ENCODE measurements at regions not wholly inside any gene's neighbourhood (a gene's known extent, or its start where the extent isn't known, plus 50 kb on each side); places are given as distances from the start of the nearest gene placed in this dataset.
A peak's percentile ranks its signal among the peaks of the same experiment; 100 is the strongest.

- Histone ChIP-seq H3K9ac (ENCODE audit: low read depth, low read length, poor library complexity) (no peak overlapping the region), H3K18ac (ENCODE audit: low read length) (no peak overlapping the region), H3K23ac (ENCODE audit: low read depth, low read length, poor library complexity) (no peak overlapping the region), H3K4me1 (ENCODE audit: control insufficient read depth in 2 of 2, insufficient read depth in 1 of 2, low read depth in 1 of 2, low read length in 2 of 2) (no peaks in the 10 kb centered on the region), H3K27me3 (ENCODE audit: control insufficient read depth in 3 of 3, insufficient read depth in 3 of 3, low read depth in 1 of 3, low read length in 3 of 3) (peaks cover 0 to 13% (median 0%) of the 10 kb centered on the region in 3 experiments), H2BK12ac (ENCODE audit: low read length) (no peak overlapping the region), H2AK5ac (ENCODE audit: low read depth, low read length) (peak overlapping the region; percentile 58), H3K79me1 (ENCODE audit: low read depth, low read length) (no peaks in the 10 kb centered on the region), H2BK5ac (ENCODE audit: low read length) (no peak overlapping the region), H3K4me2 (ENCODE audit: insufficient read depth, low read length, poor library complexity, severe bottlenecking) (no peak overlapping the region), H2BK120ac (ENCODE audit: low read depth, low read length) (no peak overlapping the region), H2AFZ (ENCODE audit: low read length) (no peak overlapping the region), H3K14ac (ENCODE audit: low read length) (no peak overlapping the region), H3K4me3 (ENCODE audit: low read length in 2 of 2) (no peak overlapping the region), H3K4ac (ENCODE audit: low read length) (no peak overlapping the region), H4K91ac (ENCODE audit: low read depth, low read length, poor library complexity) (no peak overlapping the region), H3K36me3 (replicated peaks in 1 of 2; ENCODE audit: control insufficient read depth in 2 of 2, insufficient read depth in 2 of 2, low read length in 2 of 2) (no peaks in the 10 kb centered on the region), H2BK15ac (ENCODE audit: low read length) (no peak overlapping the region), H3K9me3 (replicated peaks in 1 of 2; ENCODE audit: control insufficient read depth in 2 of 2, insufficient read depth in 1 of 2, low read depth in 1 of 2, low read length in 2 of 2) (no peaks in the 10 kb centered on the region), H3K27ac (replicated peaks; ENCODE audit: low read length) (no peak overlapping the region), H4K8ac (ENCODE audit: low read depth, low read length) (no peak overlapping the region)
- no CpG with 5 or more reads among the region's 7 CpGs for WGBS, 2 donors (ENCODE audit: extremely low coverage in 2 of 2, insufficient read length in 2 of 2, insufficient replicate concordance in 1 of 2)
- no peak for DNase-seq (ENCODE audit: low spot score)
Observed at GRCh38 chr2:240223631-240224030, 83.2 kb upstream of the OTOS start.

- Histone ChIP-seq H2BK120ac (ENCODE audit: low read depth, low read length) (no peak overlapping the region), H3K23ac (ENCODE audit: low read depth, low read length, poor library complexity) (no peak overlapping the region), H3K4me1 (ENCODE audit: control insufficient read depth in 2 of 2, insufficient read depth in 1 of 2, low read depth in 1 of 2, low read length in 2 of 2) (no peaks in the 10 kb centered on the region), H3K36me3 (replicated peaks in 1 of 2; ENCODE audit: control insufficient read depth in 2 of 2, insufficient read depth in 2 of 2, low read length in 2 of 2) (no peaks in the 10 kb centered on the region), H2AK5ac (ENCODE audit: low read depth, low read length) (no peak overlapping the region), H3K9ac (ENCODE audit: low read depth, low read length, poor library complexity) (no peak overlapping the region), H3K9me3 (replicated peaks in 1 of 2; ENCODE audit: control insufficient read depth in 2 of 2, insufficient read depth in 1 of 2, low read depth in 1 of 2, low read length in 2 of 2) (peaks cover 4% of the 10 kb centered on the region in 2 donors), H3K79me1 (ENCODE audit: low read depth, low read length) (no peaks in the 10 kb centered on the region), H3K18ac (ENCODE audit: low read length) (no peak overlapping the region), H2BK5ac (ENCODE audit: low read length) (no peak overlapping the region), H3K27ac (replicated peaks; ENCODE audit: low read length) (no peak overlapping the region), H2BK12ac (ENCODE audit: low read length) (no peak overlapping the region), H3K4ac (ENCODE audit: low read length) (no peak overlapping the region), H4K8ac (ENCODE audit: low read depth, low read length) (no peak overlapping the region), H2AFZ (ENCODE audit: low read length) (peak overlapping the region; percentile 37), H2BK15ac (ENCODE audit: low read length) (no peak overlapping the region), H4K91ac (ENCODE audit: low read depth, low read length, poor library complexity) (no peak overlapping the region), H3K4me3 (ENCODE audit: low read length in 2 of 2) (no peak overlapping the region), H3K14ac (ENCODE audit: low read length) (no peak overlapping the region), H3K27me3 (ENCODE audit: control insufficient read depth in 3 of 3, insufficient read depth in 3 of 3, low read depth in 1 of 3, low read length in 3 of 3) (peaks cover 0 to 10% (median 0%) of the 10 kb centered on the region in 3 experiments), H3K4me2 (ENCODE audit: insufficient read depth, low read length, poor library complexity, severe bottlenecking) (no peak overlapping the region)
- no peak for DNase-seq (ENCODE audit: low spot score)
- WGBS, 2 donors (ENCODE audit: extremely low coverage in 2 of 2, insufficient read length in 2 of 2, insufficient replicate concordance in 1 of 2) = no CpG with 5 or more reads among the region's 5 CpGs
Observed at GRCh38 chr2:240224676-240225075, 84.2 kb upstream of the OTOS start.

- Histone ChIP-seq H3K4me2 (ENCODE audit: insufficient read depth, low read length, poor library complexity, severe bottlenecking) (no peak overlapping the region), H2BK5ac (ENCODE audit: low read length) (no peak overlapping the region), H3K79me1 (ENCODE audit: low read depth, low read length) (no peaks in the 10 kb centered on the region), H2BK15ac (ENCODE audit: low read length) (no peak overlapping the region), H3K9ac (ENCODE audit: low read depth, low read length, poor library complexity) (no peak overlapping the region), H3K36me3 (replicated peaks in 1 of 2; ENCODE audit: control insufficient read depth in 2 of 2, insufficient read depth in 2 of 2, low read length in 2 of 2) (no peaks in the 10 kb centered on the region), H2AFZ (ENCODE audit: low read length) (peak overlapping the region; percentile 37), H2BK120ac (ENCODE audit: low read depth, low read length) (no peak overlapping the region), H3K18ac (ENCODE audit: low read length) (no peak overlapping the region), H3K14ac (ENCODE audit: low read length) (no peak overlapping the region), H3K23ac (ENCODE audit: low read depth, low read length, poor library complexity) (no peak overlapping the region), H3K27ac (replicated peaks; ENCODE audit: low read length) (no peak overlapping the region), H3K27me3 (ENCODE audit: control insufficient read depth in 3 of 3, insufficient read depth in 3 of 3, low read depth in 1 of 3, low read length in 3 of 3) (peaks cover 0 to 6% (median 0%) of the 10 kb centered on the region in 3 experiments), H3K4me1 (ENCODE audit: control insufficient read depth in 2 of 2, insufficient read depth in 1 of 2, low read depth in 1 of 2, low read length in 2 of 2) (no peaks in the 10 kb centered on the region), H4K91ac (ENCODE audit: low read depth, low read length, poor library complexity) (no peak overlapping the region), H3K4me3 (ENCODE audit: low read length in 2 of 2) (no peak overlapping the region), H2AK5ac (ENCODE audit: low read depth, low read length) (no peak overlapping the region), H3K9me3 (replicated peaks in 1 of 2; ENCODE audit: control insufficient read depth in 2 of 2, insufficient read depth in 1 of 2, low read depth in 1 of 2, low read length in 2 of 2) (peaks cover 8 to 9% of the 10 kb centered on the region in 2 donors), H4K8ac (ENCODE audit: low read depth, low read length) (no peak overlapping the region), H2BK12ac (ENCODE audit: low read length) (no peak overlapping the region), H3K4ac (ENCODE audit: low read length) (no peak overlapping the region)
- no peak for DNase-seq (ENCODE audit: low spot score)
- no CpG with 5 or more reads among the region's 4 CpGs for WGBS, 2 donors (ENCODE audit: extremely low coverage in 2 of 2, insufficient read length in 2 of 2, insufficient replicate concordance in 1 of 2)
Observed at GRCh38 chr2:240225131-240225530, 84.7 kb upstream of the OTOS start.

GRCh38 chr2:240225660-240226475 lies 85.4 kb upstream of the OTOS start:
- Histone ChIP-seq H3K9me3 (replicated peaks in 1 of 2; ENCODE audit: control insufficient read depth in 2 of 2, insufficient read depth in 1 of 2, low read depth in 1 of 2, low read length in 2 of 2) (peaks cover 8 to 9% of the 10 kb centered on the region in 2 donors), H2BK120ac (ENCODE audit: low read depth, low read length) (no peak overlapping the region), H3K27ac (replicated peaks; ENCODE audit: low read length) (no peak overlapping the region), H3K4me1 (ENCODE audit: control insufficient read depth in 2 of 2, insufficient read depth in 1 of 2, low read depth in 1 of 2, low read length in 2 of 2) (no peaks in the 10 kb centered on the region), H3K18ac (ENCODE audit: low read length) (no peak overlapping the region), H2BK15ac (ENCODE audit: low read length) (no peak overlapping the region), H3K36me3 (replicated peaks in 1 of 2; ENCODE audit: control insufficient read depth in 2 of 2, insufficient read depth in 2 of 2, low read length in 2 of 2) (no peaks in the 10 kb centered on the region), H2AFZ (ENCODE audit: low read length) (no peak overlapping the region), H4K8ac (ENCODE audit: low read depth, low read length) (no peak overlapping the region), H3K9ac (ENCODE audit: low read depth, low read length, poor library complexity) (no peak overlapping the region), H2AK5ac (ENCODE audit: low read depth, low read length) (peak overlapping the region; percentile 2), H3K14ac (ENCODE audit: low read length) (no peak overlapping the region), H3K4ac (ENCODE audit: low read length) (no peak overlapping the region), H2BK12ac (ENCODE audit: low read length) (no peak overlapping the region), H3K27me3 (ENCODE audit: control insufficient read depth in 3 of 3, insufficient read depth in 3 of 3, low read depth in 1 of 3, low read length in 3 of 3) (peaks cover 0 to 5% (median 0%) of the 10 kb centered on the region in 3 experiments), H3K23ac (ENCODE audit: low read depth, low read length, poor library complexity) (no peak overlapping the region), H3K4me2 (ENCODE audit: insufficient read depth, low read length, poor library complexity, severe bottlenecking) (no peak overlapping the region), H4K91ac (ENCODE audit: low read depth, low read length, poor library complexity) (no peak overlapping the region), H3K4me3 (ENCODE audit: low read length in 2 of 2) (peak overlapping the region in 1 of 2 donors; percentile 8), H3K79me1 (ENCODE audit: low read depth, low read length) (no peaks in the 10 kb centered on the region), H2BK5ac (ENCODE audit: low read length) (no peak overlapping the region)
- DNase-seq (ENCODE audit: low spot score) = no peak
- WGBS, 2 donors (ENCODE audit: extremely low coverage in 2 of 2, insufficient read length in 2 of 2, insufficient replicate concordance in 1 of 2) = no CpG with 5 or more reads among the region's 8 CpGs
